Naive thymus-derived CD4-positive, alpha-beta T cell (primary cell): ENCODE measurements at regions not wholly inside any gene's neighbourhood (a gene's known extent, or its start where the extent isn't known, plus 50 kb on each side); places are given as distances from the start of the nearest gene placed in this dataset.
"Not testable (repeated sequence)": the region's sequence is repeated elsewhere in the genome, so short reads cannot be mapped to it uniquely, and the experiment has no call there.

Experiments
- ATAC-seq: fragments of 150-1000 bp; cut with Tn5 transposase; 2 replicates; pipeline ENCODE4 v1.10.0; 2021; ENCODE audit warnings: mild to moderate bottlenecking, moderate library complexity
- CTCF ChIA-PET: fragments of 350-600 bp; sonication (Branson Sonifier 250); formaldehyde crosslinking; loops from one replicate; lab custom pipeline; 2021; ENCODE audit warnings: antibody characterized with exemption; lab: Charles Lee
- POLR2A ChIA-PET: fragments of 350-600 bp; sonication (Branson Sonifier 250); formaldehyde crosslinking; loops from one replicate; lab custom pipeline; 2021; ENCODE audit warnings: antibody characterized with exemption, inconsistent platforms; lab: Charles Lee
- DNase-seq, 9 donors: peaks; one replicate each; pipeline versions ENCODE4 v3.0.0 to v3.0.0-alpha.2; 2020 to 2022; ENCODE audit warnings: mixed read lengths in 1 of 9
- H3K27ac ChIP-seq: one replicate; pipeline ENCODE4 v1.7.0; 2013; ENCODE audit warnings: mild to moderate bottlenecking, low read depth, low read length, moderate library complexity
- H3K27me3 ChIP-seq, 2 donors: one replicate each; pipeline ENCODE4 v1.7.0; 2013; ENCODE audit warnings: low read length in 2 of 2, mild to moderate bottlenecking in 2 of 2, moderate library complexity in 2 of 2; ENCODE audit not compliant: control insufficient read depth in 2 of 2, insufficient read depth in 2 of 2
- H3K36me3 ChIP-seq, 3 experiments: 1 replicate in 2 of 3; 2 replicates in 1 of 3; pipeline ENCODE4 v1.7.0; 2013; ENCODE audit warnings: low read length in 3 of 3, mild to moderate bottlenecking in 3 of 3, moderate library complexity in 1 of 3; ENCODE audit not compliant: insufficient read depth in 3 of 3, control insufficient read depth in 2 of 3
- H3K4me1 ChIP-seq, 2 donors: one replicate each; pipeline ENCODE4 v1.7.0; 2013; ENCODE audit warnings: low read length in 2 of 2, mild to moderate bottlenecking in 2 of 2, moderate library complexity in 1 of 2; ENCODE audit not compliant: control insufficient read depth in 2 of 2, insufficient read depth in 2 of 2
- H3K4me3 ChIP-seq: 2 replicates; pipeline ENCODE4 v1.7.0; 2013; ENCODE audit warnings: mild to moderate bottlenecking, low read length
- H3K9me3 ChIP-seq, 3 experiments: 1 replicate in 2 of 3; 2 replicates in 1 of 3; pipeline ENCODE4 v1.7.0; 2013; ENCODE audit warnings: low read length in 3 of 3; ENCODE audit not compliant: control insufficient read depth in 2 of 3
- H3K27ac Mint-ChIP-seq, 9 donors: one replicate each; pipeline ENCODE4 v1.8.0; 2020 to 2022; ENCODE audit warnings: mixed read lengths in 9 of 9, mild to moderate bottlenecking in 8 of 9, moderate library complexity in 5 of 9, inconsistent platforms in 2 of 9
- H3K27me3 Mint-ChIP-seq, 5 donors: one replicate each; pipeline ENCODE4 v1.8.0; 2021 to 2022; ENCODE audit warnings: mixed read lengths in 5 of 5, mild to moderate bottlenecking in 1 of 5
- H3K36me3 Mint-ChIP-seq, 5 donors: one replicate each; pipeline ENCODE4 v1.8.0; 2020 to 2022; ENCODE audit warnings: mixed read lengths in 5 of 5, mild to moderate bottlenecking in 3 of 5, inconsistent platforms in 1 of 5
- H3K4me1 Mint-ChIP-seq, 7 donors: one replicate each; pipeline ENCODE4 v1.8.0; 2020 to 2022; ENCODE audit warnings: mixed read lengths in 7 of 7, mild to moderate bottlenecking in 3 of 7, inconsistent platforms in 1 of 7
- H3K4me3 Mint-ChIP-seq, 10 donors: one replicate each; pipeline ENCODE4 v1.8.0; 2020 to 2022; ENCODE audit warnings: mild to moderate bottlenecking in 10 of 10, mixed read lengths in 10 of 10, moderate library complexity in 6 of 10, inconsistent platforms in 2 of 10
- H3K9me3 Mint-ChIP-seq, 11 donors: one replicate each; pipeline ENCODE4 v1.8.0; 2020 to 2022; ENCODE audit warnings: mixed read lengths in 11 of 11, mild to moderate bottlenecking in 4 of 11, inconsistent platforms in 1 of 11, moderate library complexity in 1 of 11
- intact Hi-C, 2 donors: fragments of 100-400 bp; cut with micrococcal nuclease; formaldehyde crosslinking; loops; one replicate each; pipeline ENCODE4 v1.15.1; 2023

DNA sequence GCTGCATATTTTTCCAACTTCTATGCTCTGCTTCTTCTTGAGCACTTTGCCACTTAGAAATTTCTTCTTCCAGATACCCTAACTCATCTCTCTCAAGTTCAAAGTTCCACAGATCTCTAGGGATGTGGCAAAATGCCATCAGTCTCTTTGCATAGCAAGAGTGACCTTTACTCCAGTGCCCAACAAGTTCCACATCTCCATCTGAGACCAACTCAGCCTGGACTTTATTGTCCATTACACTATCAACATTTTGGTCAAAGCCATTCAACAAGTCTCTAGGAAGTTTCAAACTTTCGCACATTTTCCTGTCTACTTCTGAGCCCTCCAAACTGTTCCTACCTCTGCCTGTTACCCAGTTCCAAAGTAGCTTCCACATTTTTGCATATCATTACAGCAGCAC is 946.2 kb upstream of the TMEFF2 start:
- H3K4me1 ChIP-seq, H3K27ac ChIP-seq, H3K4me3 Mint-ChIP-seq, H3K27me3 Mint-ChIP-seq, H3K36me3 Mint-ChIP-seq, intact Hi-C loops, H3K9me3 ChIP-seq, CTCF ChIA-PET, H3K36me3 ChIP-seq, ATAC-seq, H3K27ac Mint-ChIP-seq, H3K4me1 Mint-ChIP-seq, H3K4me3 ChIP-seq, POLR2A ChIA-PET, H3K27me3 ChIP-seq, DNase-seq: not testable (repeated sequence)
- H3K9me3 Mint-ChIP-seq: peaks cover 0 to 14% (median 3%) of the 10 kb centered on the region in 11 donors

DNA sequence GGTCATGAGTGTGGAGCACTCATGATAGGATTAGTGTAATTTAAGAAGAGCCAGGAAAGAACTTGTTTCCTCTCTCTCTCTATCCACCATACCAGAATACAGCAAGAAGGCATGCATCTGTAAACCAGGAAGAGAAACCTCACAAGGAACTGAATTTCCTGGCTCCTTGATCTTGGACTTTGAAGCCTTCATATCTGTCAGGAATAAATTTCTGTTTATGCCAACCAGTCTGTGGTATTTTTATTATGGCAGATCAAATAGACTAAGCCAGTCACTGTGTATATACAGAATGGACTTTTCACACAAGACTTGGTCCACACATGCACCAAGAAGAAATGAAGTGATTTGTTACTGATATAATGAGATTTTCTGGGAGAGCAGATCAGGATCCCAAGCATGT is 930.1 kb upstream of the TMEFF2 start:
- no peaks in the 10 kb centered on the region for H3K36me3 ChIP-seq
- H3K4me1 ChIP-seq: no peaks in the 10 kb centered on the region
- no peak for ATAC-seq
- Mint-ChIP-seq H3K36me3 (no peaks in the 10 kb centered on the region), H3K4me1 (no peaks in the 10 kb centered on the region), H3K27me3 (no peaks in the 10 kb centered on the region), H3K27ac (no peak overlapping the region), H3K4me3 (no peak overlapping the region), H3K9me3 (peaks cover 0 to 4% (median 0%) of the 10 kb centered on the region in 11 donors)
- no peaks in the 10 kb centered on the region for H3K27me3 ChIP-seq
- POLR2A ChIA-PET: no interaction called here
- CTCF ChIA-PET: no interaction called here
- DNase-seq: no peak
- H3K27ac ChIP-seq: no peak overlapping the region
- intact Hi-C loops: no loop called here
- H3K9me3 ChIP-seq: no peaks in the 10 kb centered on the region
- H3K4me3 ChIP-seq: no peak overlapping the region

DNA sequence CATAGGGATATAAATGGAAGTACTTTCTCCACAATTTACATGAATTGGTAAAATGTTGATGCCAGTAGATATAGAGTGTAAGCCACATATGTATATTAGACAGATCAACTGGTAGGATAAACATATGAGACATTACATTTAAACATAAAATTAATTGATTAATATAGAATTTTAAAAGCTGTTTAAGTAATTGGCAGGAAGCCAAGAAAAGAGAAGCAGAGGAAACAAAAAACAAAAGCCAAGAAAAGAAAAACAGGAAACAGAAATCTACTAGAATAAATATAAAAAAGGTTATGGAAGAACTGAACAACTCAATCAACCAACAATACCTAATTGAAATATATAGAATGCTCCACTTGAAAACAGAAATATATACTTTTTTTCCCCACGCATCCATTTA is 920.1 kb upstream of the TMEFF2 start:
- Histone ChIP-seq H3K27me3 (no peaks in the 10 kb centered on the region), H3K36me3 (no peaks in the 10 kb centered on the region), H3K27ac (no peak overlapping the region), H3K9me3 (no peaks in the 10 kb centered on the region), H3K4me3 (no peak overlapping the region), H3K4me1 (no peaks in the 10 kb centered on the region)
- DNase-seq (no peak), ATAC-seq (no peak)
- H3K36me3 Mint-ChIP-seq: no peaks in the 10 kb centered on the region
- ChIA-PET POLR2A (no interaction called here), CTCF (interaction anchor here (0.6 kb wide), 1 partner anchor 112 kb away, joined by 6 read pairs; no protein-coding TSS in a partner anchor)
- no peak overlapping the region for H3K27ac Mint-ChIP-seq
- no peaks in the 10 kb centered on the region for H3K27me3 Mint-ChIP-seq
- H3K4me1 Mint-ChIP-seq: no peaks in the 10 kb centered on the region
- intact Hi-C loops: no loop called here
- H3K4me3 Mint-ChIP-seq: no peak overlapping the region
- H3K9me3 Mint-ChIP-seq: no peaks in the 10 kb centered on the region

DNA sequence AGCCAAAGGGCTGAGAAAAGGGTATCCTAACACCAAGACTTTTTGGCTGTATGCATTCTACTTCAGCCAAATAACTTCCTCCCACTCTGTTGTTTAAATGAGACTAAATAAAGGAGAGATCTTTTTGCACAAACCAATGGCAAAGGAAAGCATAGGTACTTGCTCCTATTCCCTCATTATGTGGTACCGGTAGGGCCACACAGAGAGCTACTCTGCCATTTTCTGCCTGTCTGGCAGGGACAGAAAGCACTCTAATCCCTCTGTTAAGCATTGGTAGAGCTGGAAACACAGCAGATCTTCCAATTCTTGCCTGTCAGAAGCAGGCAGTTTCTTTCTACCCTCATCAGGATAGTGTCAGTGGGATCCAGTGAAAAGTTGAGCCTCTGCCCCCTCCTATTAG is 918.3 kb upstream of the TMEFF2 start:
- no peak overlapping the region for H3K4me3 ChIP-seq
- Mint-ChIP-seq H3K9me3 (no peaks in the 10 kb centered on the region), H3K36me3 (no peaks in the 10 kb centered on the region), H3K4me1 (no peaks in the 10 kb centered on the region), H3K4me3 (no peak overlapping the region), H3K27me3 (no peaks in the 10 kb centered on the region), H3K27ac (no peak overlapping the region)
- DNase-seq (no peak), ATAC-seq (no peak)
- CTCF ChIA-PET: no interaction called here
- H3K4me1 ChIP-seq: no peaks in the 10 kb centered on the region
- H3K36me3 ChIP-seq: no peaks in the 10 kb centered on the region
- H3K27me3 ChIP-seq: no peaks in the 10 kb centered on the region
- no peaks in the 10 kb centered on the region for H3K9me3 ChIP-seq
- H3K27ac ChIP-seq: no peak overlapping the region
- POLR2A ChIA-PET: no interaction called here
- intact Hi-C loops: no loop called here

DNA sequence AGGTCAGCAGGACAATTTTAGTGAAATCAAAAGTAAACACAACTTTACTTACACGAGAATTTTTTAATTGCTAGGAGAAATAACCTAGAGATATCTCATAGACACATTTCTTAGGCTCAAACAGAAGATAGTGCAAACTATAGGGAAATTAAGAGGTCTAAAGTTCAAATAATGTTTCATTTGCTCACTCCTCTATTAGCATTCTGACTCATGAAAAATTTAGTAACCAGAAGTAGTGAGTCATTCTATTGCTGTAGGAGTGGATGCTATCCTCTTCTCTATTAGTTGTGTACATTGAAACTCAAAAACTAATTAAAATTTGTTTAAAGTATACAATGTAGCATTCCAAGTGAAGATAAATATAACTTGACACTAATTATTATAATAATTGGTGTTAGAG is 908.3 kb upstream of the TMEFF2 start:
- CTCF ChIA-PET: no interaction called here

DNA sequence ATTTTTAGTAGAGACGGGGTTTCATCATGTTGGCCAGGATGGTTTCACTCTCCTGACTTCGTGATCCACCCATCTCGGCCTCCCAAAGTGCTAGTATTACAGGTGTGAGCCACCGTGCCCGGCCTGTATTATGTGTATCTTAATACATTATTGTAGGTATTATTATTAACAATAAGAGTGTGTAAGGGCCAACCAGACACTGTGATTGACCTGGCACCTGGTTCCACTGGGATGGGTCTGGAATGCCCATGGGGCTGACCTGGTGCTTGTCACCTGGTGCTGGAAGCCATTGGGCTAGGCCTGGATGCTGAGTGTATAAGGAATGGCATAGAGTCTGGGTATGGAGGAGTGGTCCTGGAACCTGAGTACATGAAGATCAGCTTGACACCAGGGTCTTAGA is 906.9 kb upstream of the TMEFF2 start:
- Histone ChIP-seq H3K4me1 (no peaks in the 10 kb centered on the region), H3K9me3 (no peaks in the 10 kb centered on the region), H3K36me3 (no peaks in the 10 kb centered on the region), H3K27ac (no peak overlapping the region), H3K4me3 (no peak overlapping the region), H3K27me3 (no peaks in the 10 kb centered on the region)
- Mint-ChIP-seq H3K4me3 (no peak overlapping the region), H3K27ac (no peak overlapping the region), H3K36me3 (no peaks in the 10 kb centered on the region), H3K9me3 (peaks cover 0 to 4% (median 0%) of the 10 kb centered on the region in 11 donors), H3K4me1 (no peaks in the 10 kb centered on the region), H3K27me3 (no peaks in the 10 kb centered on the region)
- ATAC-seq (no peak), DNase-seq (no peak)
- ChIA-PET CTCF (no interaction called here), POLR2A (no interaction called here)
- intact Hi-C loops: no loop called here

More for the DNA sequence above, 908.3 kb upstream of the TMEFF2 start:
- no peak overlapping the region for H3K4me3 ChIP-seq
- H3K27me3 ChIP-seq: no peaks in the 10 kb centered on the region
- Mint-ChIP-seq H3K4me3 (no peak overlapping the region), H3K27me3 (no peaks in the 10 kb centered on the region), H3K27ac (no peak overlapping the region), H3K9me3 (peaks cover 0 to 4% (median 0%) of the 10 kb centered on the region in 11 donors), H3K36me3 (no peaks in the 10 kb centered on the region), H3K4me1 (no peaks in the 10 kb centered on the region)
- no peak overlapping the region for H3K27ac ChIP-seq
- POLR2A ChIA-PET: no interaction called here
- no peaks in the 10 kb centered on the region for H3K36me3 ChIP-seq
- no peak for ATAC-seq
- intact Hi-C loops: no loop called here
- no peaks in the 10 kb centered on the region for H3K9me3 ChIP-seq
- no peak for DNase-seq
- H3K4me1 ChIP-seq: no peaks in the 10 kb centered on the region

DNA sequence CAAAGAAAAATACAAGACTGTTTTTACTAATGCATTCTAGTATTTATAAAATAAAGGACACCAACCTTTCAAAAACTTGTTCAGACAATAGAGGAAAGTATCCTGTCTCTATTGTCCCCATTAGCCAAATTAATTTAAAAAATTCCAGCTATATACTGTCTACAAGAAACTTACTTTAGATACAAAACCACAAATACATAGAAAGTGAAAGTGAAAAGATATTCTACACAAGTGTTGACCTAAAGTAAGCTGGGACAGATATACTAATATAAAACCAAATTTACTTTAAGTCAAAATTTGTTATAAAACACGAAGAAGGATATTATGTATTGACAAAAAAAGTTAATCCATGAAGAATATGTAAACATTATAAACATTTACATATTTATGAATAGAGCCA is 893.3 kb upstream of the TMEFF2 start:
- intact Hi-C loops: no loop called here
- Histone ChIP-seq H3K4me3 (no peak overlapping the region), H3K27ac (no peak overlapping the region), H3K4me1 (no peaks in the 10 kb centered on the region), H3K9me3 (no peaks in the 10 kb centered on the region), H3K27me3 (no peaks in the 10 kb centered on the region), H3K36me3 (no peaks in the 10 kb centered on the region)
- DNase-seq: no peak
- peaks cover 0 to 3% (median 0%) of the 10 kb centered on the region in 11 donors for H3K9me3 Mint-ChIP-seq
- H3K4me1 Mint-ChIP-seq: peaks cover 0 to 3% (median 0%) of the 10 kb centered on the region in 7 donors
- H3K36me3 Mint-ChIP-seq: no peaks in the 10 kb centered on the region
- H3K27ac Mint-ChIP-seq: no peak overlapping the region
- CTCF ChIA-PET: no interaction called here
- H3K27me3 Mint-ChIP-seq: no peaks in the 10 kb centered on the region
- ATAC-seq: no peak
- POLR2A ChIA-PET: no interaction called here
- no peak overlapping the region for H3K4me3 Mint-ChIP-seq
